MM.1S (cell line): ENCODE measurements at regions not wholly inside any gene's neighbourhood (a gene's known extent, or its start where the extent isn't known, plus 50 kb on each side); places are given as distances from the start of the nearest gene placed in this dataset.
"Not testable (repeated sequence)": the region's sequence is repeated elsewhere in the genome, so short reads cannot be mapped to it uniquely, and the experiment has no call there.

Experiments used
- DNase-seq: peaks from one replicate; pipeline ENCODE4 v3.0.0-alpha.2; 2015
- H2AFZ ChIP-seq: fragments of 300-600 bp; sonication (generic); 2 replicates; pipeline ENCODE4 v1.6.0; 2016; ENCODE audit warnings: antibody characterized with exemption, low read length
- H3F3A ChIP-seq: fragments of 300-600 bp; sonication (generic); 2 replicates; pipeline ENCODE4 v1.6.1; 2016; ENCODE audit warnings: mild to moderate bottlenecking, antibody characterized with exemption, low read length, moderate library complexity, mixed read lengths; ENCODE audit not compliant: insufficient read depth
- H3K27ac ChIP-seq: fragments of 300-600 bp; sonication (generic); 2 replicates; pipeline ENCODE4 v1.5.1; 2016; ENCODE audit warnings: mild to moderate bottlenecking, low read length
- H3K27me3 ChIP-seq: fragments of 300-600 bp; sonication (generic); replicated peaks from 2 replicates; pipeline ENCODE4 v1.6.0; 2016; ENCODE audit warnings: low read length; ENCODE audit not compliant: insufficient read depth
- H3K36me3 ChIP-seq: fragments of 300-600 bp; sonication (generic); replicated peaks from 2 replicates; pipeline ENCODE4 v1.6.1; 2016; ENCODE audit warnings: mild to moderate bottlenecking, low read length, mixed read lengths; ENCODE audit not compliant: insufficient read depth
- H3K4me1 ChIP-seq: fragments of 300-600 bp; sonication (generic); 2 replicates; pipeline ENCODE4 v1.6.1; 2016; ENCODE audit warnings: low read length, mixed read lengths
- H3K4me2 ChIP-seq: fragments of 300-600 bp; sonication (generic); 2 replicates; pipeline ENCODE4 v1.6.0; 2016; ENCODE audit warnings: low read depth, low read length
- H3K4me3 ChIP-seq: fragments of 300-600 bp; sonication (generic); 2 replicates; pipeline ENCODE4 v1.5.1; 2016; ENCODE audit warnings: low read length, mixed read lengths
- H3K79me2 ChIP-seq: fragments of 300-600 bp; sonication (generic); 2 replicates; pipeline ENCODE4 v1.6.1; 2016; ENCODE audit warnings: mixed run types, low read length, mixed read lengths
- H3K9ac ChIP-seq: fragments of 300-600 bp; sonication (generic); 2 replicates; pipeline ENCODE4 v1.6.1; 2016; ENCODE audit warnings: low read length, mixed read lengths
- H3K9me2 ChIP-seq: fragments of 300-600 bp; sonication (generic); replicated peaks from 2 replicates; pipeline ENCODE4 v1.6.1; 2016; ENCODE audit warnings: mild to moderate bottlenecking, low read length, mixed read lengths; ENCODE audit not compliant: insufficient read depth
- H3K9me3 ChIP-seq: fragments of 300-600 bp; sonication (generic); replicated peaks from 2 replicates; pipeline ENCODE4 v1.6.1; 2016; ENCODE audit warnings: mild to moderate bottlenecking, low read length, mixed read lengths; ENCODE audit not compliant: insufficient read depth
- H4K20me1 ChIP-seq: fragments of 300-600 bp; sonication (generic); 2 replicates; pipeline ENCODE4 v1.6.1; 2016; ENCODE audit warnings: mild to moderate bottlenecking, low read length, moderate library complexity, mixed read lengths; ENCODE audit not compliant: insufficient read depth
- EZH2 ChIP-seq: fragments of 300-600 bp; sonication (generic); optimal IDR thresholded peaks from 2 replicates; pipeline ENCODE3; 2017; ENCODE audit warnings: low read depth, mild to moderate bottlenecking, antibody characterized with exemption, low read length, mixed read lengths
- EZH2phosphoT487 ChIP-seq: fragments of 300-600 bp; sonication (generic); IDR thresholded peaks from 2 replicates; pipeline ENCODE4 v1.6.1; 2018; ENCODE audit warnings: antibody characterized with exemption, low read length
- TF ChIP-seq, protein P1 (sequence below): fragments of 300-600 bp; sonication (generic); IDR thresholded peaks from 2 replicates; pipeline ENCODE4 v1.5.1; 2016; ENCODE audit warnings: antibody characterized with exemption, low read length, mixed read lengths

DNA sequence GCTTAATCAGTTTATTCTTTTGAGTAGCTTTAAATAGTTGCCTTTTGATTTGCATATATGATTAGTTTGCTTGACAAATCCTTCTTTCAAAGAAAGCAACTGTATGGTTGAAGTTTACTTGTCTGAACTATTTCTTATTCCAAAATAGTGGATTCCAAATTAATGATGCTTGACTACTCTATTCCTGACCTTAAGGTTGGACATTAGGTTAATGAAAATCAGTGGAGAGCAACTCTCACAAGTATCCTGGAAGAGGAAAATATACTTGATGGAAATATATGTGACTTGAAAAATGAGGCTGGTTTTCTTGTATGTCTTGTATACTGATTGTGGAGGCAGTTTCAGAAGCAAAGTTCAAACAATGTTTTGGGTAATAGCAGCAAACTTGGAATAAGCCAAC lies 369.2 kb upstream of the PODXL start:
- TF ChIP-seq, protein P1, sequence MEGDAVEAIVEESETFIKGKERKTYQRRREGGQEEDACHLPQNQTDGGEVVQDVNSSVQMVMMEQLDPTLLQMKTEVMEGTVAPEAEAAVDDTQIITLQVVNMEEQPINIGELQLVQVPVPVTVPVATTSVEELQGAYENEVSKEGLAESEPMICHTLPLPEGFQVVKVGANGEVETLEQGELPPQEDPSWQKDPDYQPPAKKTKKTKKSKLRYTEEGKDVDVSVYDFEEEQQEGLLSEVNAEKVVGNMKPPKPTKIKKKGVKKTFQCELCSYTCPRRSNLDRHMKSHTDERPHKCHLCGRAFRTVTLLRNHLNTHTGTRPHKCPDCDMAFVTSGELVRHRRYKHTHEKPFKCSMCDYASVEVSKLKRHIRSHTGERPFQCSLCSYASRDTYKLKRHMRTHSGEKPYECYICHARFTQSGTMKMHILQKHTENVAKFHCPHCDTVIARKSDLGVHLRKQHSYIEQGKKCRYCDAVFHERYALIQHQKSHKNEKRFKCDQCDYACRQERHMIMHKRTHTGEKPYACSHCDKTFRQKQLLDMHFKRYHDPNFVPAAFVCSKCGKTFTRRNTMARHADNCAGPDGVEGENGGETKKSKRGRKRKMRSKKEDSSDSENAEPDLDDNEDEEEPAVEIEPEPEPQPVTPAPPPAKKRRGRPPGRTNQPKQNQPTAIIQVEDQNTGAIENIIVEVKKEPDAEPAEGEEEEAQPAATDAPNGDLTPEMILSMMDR, result no peak
- TF ChIP-seq EZH2, result no peak
- TF ChIP-seq EZH2phosphoT487, result no peak

DNA sequence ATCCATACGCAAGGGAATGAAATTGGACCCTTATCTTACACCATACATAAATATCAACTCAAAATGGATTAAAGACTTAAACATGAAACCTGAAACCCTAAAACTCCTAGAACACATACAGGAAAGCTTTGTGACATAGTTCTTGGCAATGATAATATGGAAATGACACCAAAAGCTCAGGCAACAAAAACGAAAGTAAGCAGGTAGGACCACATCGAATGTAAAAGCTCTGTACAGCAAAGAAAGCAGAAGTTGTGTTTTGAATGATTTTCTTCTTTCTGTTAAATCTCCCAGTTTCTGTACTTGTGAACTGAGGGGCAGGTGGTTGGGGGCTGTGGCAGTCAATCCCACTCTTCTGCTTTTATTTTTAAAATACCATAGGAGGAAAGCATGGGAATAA lies 368.4 kb upstream of the PODXL start:
- H3K4me2 ChIP-seq, result peak overlapping the region; percentile 50
- H3K4me1 ChIP-seq, result no peaks in the 10 kb centered on the region
- H4K20me1 ChIP-seq, result no peaks in the 10 kb centered on the region
- TF ChIP-seq EZH2phosphoT487, result no peak
- no peak for TF ChIP-seq EZH2
- TF ChIP-seq, protein P1, result no peak
- H3K79me2 ChIP-seq, result no peaks in the 10 kb centered on the region
- H3K36me3 ChIP-seq, result no peaks in the 10 kb centered on the region
- H3K9ac ChIP-seq, result no peak overlapping the region
- no peaks in the 10 kb centered on the region for H3K9me2 ChIP-seq
- H3F3A ChIP-seq, result no peaks in the 10 kb centered on the region
- H3K27ac ChIP-seq, result no peak overlapping the region
- H3K9me3 ChIP-seq, result no peaks in the 10 kb centered on the region
- no peaks in the 10 kb centered on the region for H3K27me3 ChIP-seq
- peak; percentile 40 for DNase-seq
- H3K4me3 ChIP-seq, result peak overlapping the region; percentile 29; the same call in 1 of the 2 replicates
- H2AFZ ChIP-seq, result 0 out of 2 replicates have a peak overlapping the region, but pooled peaks have one; percentile 16

More for the DNA sequence above, 369.2 kb upstream of the PODXL start:
- no peak for DNase-seq
- Histone ChIP-seq H3K4me3 (no peak overlapping the region), H3K9me2 (no peaks in the 10 kb centered on the region), H3K27ac (no peak overlapping the region), H3K4me1 (no peaks in the 10 kb centered on the region), H3K9me3 (no peaks in the 10 kb centered on the region), H3F3A (no peaks in the 10 kb centered on the region), H3K27me3 (no peaks in the 10 kb centered on the region), H2AFZ (0 out of 2 replicates have a peak overlapping the region, but pooled peaks have one; percentile 16), H3K36me3 (no peaks in the 10 kb centered on the region), H3K9ac (no peak overlapping the region), H4K20me1 (no peaks in the 10 kb centered on the region), H3K4me2 (no peak overlapping the region; the same call in 1 of the 2 replicates), H3K79me2 (no peaks in the 10 kb centered on the region)

DNA sequence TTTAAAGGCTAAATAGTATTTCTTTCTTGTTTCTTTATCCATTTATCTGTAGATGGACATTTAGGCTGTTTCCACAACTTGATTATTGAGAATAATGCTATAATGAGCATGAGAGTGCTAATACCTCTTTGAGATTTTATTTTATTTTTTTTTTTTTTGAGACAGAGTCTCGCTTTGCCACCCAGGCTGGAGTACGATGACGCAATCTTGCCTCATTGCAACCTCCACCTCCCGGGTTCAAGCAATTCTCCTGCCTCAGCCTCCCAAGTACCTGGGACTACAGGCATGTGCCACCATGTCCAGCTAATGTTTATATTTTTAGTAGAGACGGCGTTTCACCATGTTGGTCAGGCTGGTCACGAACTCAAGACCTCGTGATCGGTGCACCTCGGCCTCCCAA lies 366.5 kb upstream of the PODXL start:
- not testable (repeated sequence) for H3K4me3 ChIP-seq, DNase-seq, H3K9me2 ChIP-seq, H3K9ac ChIP-seq, H3F3A ChIP-seq, H3K36me3 ChIP-seq, H3K9me3 ChIP-seq, H3K27ac ChIP-seq, H2AFZ ChIP-seq, H3K27me3 ChIP-seq, H3K79me2 ChIP-seq, H3K4me2 ChIP-seq, H3K4me1 ChIP-seq, H4K20me1 ChIP-seq

GRCh38 chr7:131921016-131921415 lies 364.6 kb upstream of the PODXL start:
- no peak overlapping the region for H3K4me3 ChIP-seq
- no peak overlapping the region for H2AFZ ChIP-seq
- H3K27me3 ChIP-seq, result no peaks in the 10 kb centered on the region
- no peak overlapping the region for H3K27ac ChIP-seq
- TF ChIP-seq, protein P1, result no peak
- TF ChIP-seq EZH2 (no peak), EZH2phosphoT487 (no peak)
- no peaks in the 10 kb centered on the region for H3K79me2 ChIP-seq
- H3K4me2 ChIP-seq, result no peak overlapping the region
- H3K36me3 ChIP-seq, result no peaks in the 10 kb centered on the region
- H3F3A ChIP-seq, result no peaks in the 10 kb centered on the region
- H4K20me1 ChIP-seq, result no peaks in the 10 kb centered on the region
- no peak overlapping the region for H3K9ac ChIP-seq
- H3K9me2 ChIP-seq, result no peaks in the 10 kb centered on the region
- H3K4me1 ChIP-seq, result no peaks in the 10 kb centered on the region
- DNase-seq, result no peak
- no peaks in the 10 kb centered on the region for H3K9me3 ChIP-seq
